ENCODE measurements at regions not wholly inside any gene's neighbourhood (a gene's known extent, or its start where the extent isn't known, plus 50 kb on each side); places are given as distances from the start of the nearest gene placed in this dataset.

DNA sequence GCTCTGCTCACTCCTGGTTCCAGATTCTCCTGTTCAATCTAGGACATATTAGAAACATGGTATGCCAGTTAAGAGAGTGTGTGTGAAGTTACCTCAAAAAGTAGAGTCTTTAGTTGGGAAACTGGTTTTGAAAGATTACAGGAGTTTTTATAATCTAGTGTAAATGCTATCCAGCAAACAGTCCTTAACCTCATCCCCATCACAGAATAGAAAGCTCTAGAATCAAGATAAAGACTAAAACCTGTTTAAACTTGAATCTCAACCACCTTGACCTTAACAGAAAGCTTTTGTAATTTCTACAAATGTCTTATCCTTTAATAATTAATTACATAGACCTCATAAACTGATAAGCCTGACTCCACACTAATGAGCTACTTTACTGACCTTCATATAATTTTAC lies 1288.7 kb upstream of the SORCS1 start (continued):
- TF ChIP-seq RXRA (IDR thresholded peaks at IDR 0.05; ENCODE audit: insufficient read depth, low read depth, low read length) (no peak), CHD1 (IDR thresholded peaks at IDR 0.05; ENCODE audit: low read depth, low read length) (no peak), EGR1 (IDR thresholded peaks at IDR 0.05; ENCODE audit: borderline replicate concordance, low read depth, low read length) (no peak)
